Trophoblast cell (in vitro differentiated cells and primary cell): ENCODE measurements at regions not wholly inside any gene's neighbourhood (a gene's known extent, or its start where the extent isn't known, plus 50 kb on each side); places are given as distances from the start of the nearest gene placed in this dataset.

ENCODE experiments used
- DNase-seq, 2 donors: peaks; one replicate each; pipeline ENCODE4 v3.0.0-alpha.2; 2016
- H2AFZ ChIP-seq: 2 replicates; pipeline ENCODE4 v1.6.1; 2013; ENCODE audit warnings: low read length, moderate library complexity, mild to moderate bottlenecking; ENCODE audit not compliant: insufficient read depth, poor library complexity
- H2AK5ac ChIP-seq: 2 replicates; pipeline ENCODE4 v1.6.1; 2013; ENCODE audit warnings: mild to moderate bottlenecking, low read length
- H2BK120ac ChIP-seq: 2 replicates; pipeline ENCODE4 v1.6.1; 2013; ENCODE audit warnings: low read length, mild to moderate bottlenecking, moderate library complexity; ENCODE audit not compliant: insufficient read depth, poor library complexity
- H2BK12ac ChIP-seq: 2 replicates; pipeline ENCODE4 v1.6.1; 2013; ENCODE audit warnings: mild to moderate bottlenecking, low read length, moderate library complexity
- H2BK5ac ChIP-seq: 2 replicates; pipeline ENCODE4 v1.6.1; 2013; ENCODE audit warnings: low read length, low read depth, moderate library complexity, mild to moderate bottlenecking; ENCODE audit not compliant: poor library complexity
- H3K14ac ChIP-seq: 2 replicates; pipeline ENCODE4 v1.6.1; 2013; ENCODE audit warnings: mild to moderate bottlenecking, low read length
- H3K18ac ChIP-seq: 2 replicates; pipeline ENCODE4 v1.6.1; 2013; ENCODE audit warnings: mild to moderate bottlenecking, low read length
- H3K23ac ChIP-seq: 2 replicates; pipeline ENCODE4 v1.6.1; 2013; ENCODE audit warnings: low read length
- H3K27ac ChIP-seq: 2 replicates; pipeline ENCODE4 v1.5.1; 2013; ENCODE audit warnings: low read depth, mild to moderate bottlenecking, inconsistent platforms, low read length, moderate library complexity
- H3K27me3 ChIP-seq: 2 replicates; pipeline ENCODE4 v1.6.1; 2013; ENCODE audit warnings: inconsistent platforms, mild to moderate bottlenecking, low read length, moderate library complexity; ENCODE audit not compliant: insufficient read depth
- H3K36me3 ChIP-seq, 2 experiments: 1 replicate in 1 of 2; 2 replicates in 1 of 2; pipeline ENCODE4 v1.6.1; 2013; ENCODE audit warnings: low read length in 2 of 2, mild to moderate bottlenecking in 2 of 2, moderate library complexity in 1 of 2; ENCODE audit not compliant: insufficient read depth in 2 of 2, control insufficient read depth in 1 of 2
- H3K4ac ChIP-seq: 2 replicates; pipeline ENCODE4 v1.6.1; 2013; ENCODE audit warnings: low read depth, mild to moderate bottlenecking, low read length, moderate library complexity
- H3K4me1 ChIP-seq, 2 experiments: 1 replicate in 1 of 2; 2 replicates in 1 of 2; pipeline ENCODE4 v1.6.1; 2013; ENCODE audit warnings: low read length in 2 of 2, mild to moderate bottlenecking in 2 of 2, moderate library complexity in 1 of 2; ENCODE audit not compliant: insufficient read depth in 2 of 2, control insufficient read depth in 1 of 2
- H3K4me2 ChIP-seq: 2 replicates; pipeline ENCODE4 v1.6.1; 2013; ENCODE audit warnings: inconsistent platforms, mild to moderate bottlenecking, low read length, moderate library complexity
- H3K4me3 ChIP-seq: 2 replicates; pipeline ENCODE4 v1.5.1; 2013; ENCODE audit warnings: mild to moderate bottlenecking, low read depth, low read length, inconsistent platforms
- H3K79me1 ChIP-seq: one replicate; pipeline ENCODE4 v1.6.1; 2013; ENCODE audit warnings: low read length
- H3K79me2 ChIP-seq: 2 replicates; pipeline ENCODE4 v1.6.1; 2013; ENCODE audit warnings: low read length, mild to moderate bottlenecking; ENCODE audit not compliant: control insufficient read depth, insufficient read depth, poor library complexity
- H3K9ac ChIP-seq: 2 replicates; pipeline ENCODE4 v1.6.1; 2013; ENCODE audit warnings: mild to moderate bottlenecking, low read length
- H3K9me3 ChIP-seq: 2 replicates; pipeline ENCODE4 v1.6.1; 2013; ENCODE audit warnings: low read depth, mild to moderate bottlenecking, control low read depth, inconsistent platforms, low read length; ENCODE audit not compliant: insufficient read depth
- H4K12ac ChIP-seq: 2 replicates; pipeline ENCODE4 v1.6.1; 2013; ENCODE audit warnings: low read depth, mild to moderate bottlenecking, low read length, moderate library complexity
- H4K8ac ChIP-seq: 2 replicates; pipeline ENCODE4 v1.6.1; 2013; ENCODE audit warnings: low read depth, mild to moderate bottlenecking, low read length, moderate library complexity
- H4K91ac ChIP-seq: one replicate; pipeline ENCODE4 v1.6.1; 2013; ENCODE audit warnings: low read depth, mild to moderate bottlenecking, low read length, moderate library complexity
- WGBS: extraction: QIAGEN DNeasy Blood & Tissue Kit; methylation state at CpG from one replicate; pipeline ENCODE4 v1.1.7; 2013; ENCODE audit warnings: missing lambda C conversion rate; ENCODE audit not compliant: insufficient read length, insufficient coverage; ENCODE audit errors: extremely low coverage; 5-methylcytosine and 5-hydroxymethylcytosine counted together

DNA sequence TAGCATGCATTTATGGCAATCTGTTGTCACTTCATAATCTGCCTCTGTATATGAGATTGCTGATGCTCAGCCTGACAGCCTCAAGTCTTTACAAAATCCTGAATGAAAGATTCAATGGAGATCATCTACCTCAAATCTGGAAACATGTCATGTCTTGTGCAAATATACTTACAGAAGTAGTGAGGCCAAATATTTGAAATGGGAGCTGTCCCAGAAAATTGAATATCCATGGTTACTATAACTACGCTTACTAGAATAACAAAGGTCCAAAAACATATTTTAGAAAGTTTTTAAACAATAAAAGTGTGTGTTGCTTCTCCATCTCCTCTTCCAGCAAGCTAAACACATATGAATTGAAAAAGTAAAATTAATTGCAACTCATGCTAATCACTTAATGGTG is 133.2 kb upstream of the DPH6 start:
- Histone ChIP-seq H2BK12ac (no peak overlapping the region), H3K4ac (no peak overlapping the region), H3K23ac (no peak overlapping the region), H3K27ac (no peak overlapping the region), H2BK5ac (no peak overlapping the region), H3K4me2 (no peak overlapping the region), H4K91ac (no peak overlapping the region), H3K4me1 (no peaks in the 10 kb centered on the region), H2AFZ (no peak overlapping the region), H3K9ac (no peak overlapping the region), H3K4me3 (no peak overlapping the region), H3K18ac (no peak overlapping the region), H2AK5ac (no peak overlapping the region), H3K79me1 (no peaks in the 10 kb centered on the region), H3K9me3 (no peaks in the 10 kb centered on the region), H3K27me3 (no peaks in the 10 kb centered on the region), H3K14ac (no peak overlapping the region), H3K79me2 (no peaks in the 10 kb centered on the region), H3K36me3 (no peaks in the 10 kb centered on the region), H4K8ac (no peak overlapping the region), H4K12ac (no peak overlapping the region), H2BK120ac (no peak overlapping the region)
- no CpG with 5 or more reads among the region's 1 CpG for WGBS
- DNase-seq: no peak

DNA sequence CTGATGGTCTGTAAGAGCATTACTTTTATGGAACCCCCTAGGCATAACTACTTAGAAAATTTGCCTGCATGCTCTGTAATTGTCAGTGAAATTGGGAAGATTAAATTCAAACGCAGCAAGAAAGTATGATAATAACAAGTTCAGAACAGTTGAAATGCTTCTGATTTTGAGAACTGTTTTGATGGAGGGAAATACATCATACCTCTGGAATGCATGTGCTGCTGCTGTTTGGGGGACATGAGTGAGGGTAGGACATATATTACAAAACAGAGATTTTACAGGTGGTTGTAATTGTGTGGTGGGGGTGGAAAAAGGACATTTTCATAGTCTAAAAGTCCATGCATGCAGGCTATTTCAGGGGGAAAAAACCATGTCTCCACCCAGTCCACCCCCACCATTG is 135.0 kb upstream of the DPH6 start:
- H3K9me3 ChIP-seq: no peaks in the 10 kb centered on the region
- H3K4ac ChIP-seq: no peak overlapping the region
- H3K79me1 ChIP-seq: no peaks in the 10 kb centered on the region
- H4K91ac ChIP-seq: no peak overlapping the region
- no peak overlapping the region for H3K18ac ChIP-seq
- no peak overlapping the region for H2BK5ac ChIP-seq
- H3K27me3 ChIP-seq: no peaks in the 10 kb centered on the region
- H3K79me2 ChIP-seq: no peaks in the 10 kb centered on the region
- H3K4me3 ChIP-seq: no peak overlapping the region
- DNase-seq: peak in 1 of 2 donors; percentile 12
- H3K4me1 ChIP-seq: no peaks in the 10 kb centered on the region
- H3K27ac ChIP-seq: no peak overlapping the region
- no peak overlapping the region for H4K8ac ChIP-seq
- no peak overlapping the region for H4K12ac ChIP-seq
- H3K36me3 ChIP-seq: no peaks in the 10 kb centered on the region
- H3K23ac ChIP-seq: no peak overlapping the region
- WGBS: no CpG with 5 or more reads among the region's 1 CpG
- no peak overlapping the region for H3K4me2 ChIP-seq
- no peak overlapping the region for H2AFZ ChIP-seq
- H2BK12ac ChIP-seq: no peak overlapping the region
- H2BK120ac ChIP-seq: no peak overlapping the region
- H3K9ac ChIP-seq: no peak overlapping the region
- no peak overlapping the region for H2AK5ac ChIP-seq
- no peak overlapping the region for H3K14ac ChIP-seq

DNA sequence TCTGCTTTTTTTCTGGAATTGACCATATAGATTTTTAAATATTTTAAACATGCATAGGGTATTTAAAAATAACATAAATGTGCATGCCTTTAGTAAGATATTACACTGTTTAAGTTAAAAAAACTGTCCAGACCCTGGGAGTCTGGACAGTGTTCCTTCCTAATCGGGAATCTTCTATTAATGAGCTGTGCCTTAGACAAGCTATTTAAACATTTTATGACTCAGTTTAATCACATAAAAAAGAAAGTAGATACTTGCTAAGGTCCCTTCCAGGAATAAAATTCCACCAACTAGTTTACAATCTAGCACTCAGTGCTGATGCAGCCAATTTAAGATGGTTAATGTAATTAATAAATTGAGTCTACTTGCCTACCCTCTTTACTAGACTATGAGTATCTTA is 140.4 kb upstream of the DPH6 start:
- WGBS: no CpG with 5 or more reads among the region's 1 CpG
- H3K27ac ChIP-seq: no peak overlapping the region
- no peak overlapping the region for H2AFZ ChIP-seq
- no peak overlapping the region for H3K14ac ChIP-seq
- H3K23ac ChIP-seq: no peak overlapping the region
- no peak overlapping the region for H3K4me3 ChIP-seq
- no peak overlapping the region for H3K9ac ChIP-seq
- no peak overlapping the region for H3K4me2 ChIP-seq
- H3K36me3 ChIP-seq: no peaks in the 10 kb centered on the region
- H2BK12ac ChIP-seq: no peak overlapping the region
- no peak overlapping the region for H3K18ac ChIP-seq
- H4K12ac ChIP-seq: no peak overlapping the region
- no peak overlapping the region for H2AK5ac ChIP-seq
- peaks cover 4% of the 10 kb centered on the region in 2 experiments for H3K4me1 ChIP-seq
- no peaks in the 10 kb centered on the region for H3K27me3 ChIP-seq
- no peak overlapping the region for H2BK5ac ChIP-seq
- H4K8ac ChIP-seq: no peak overlapping the region
- no peak overlapping the region for H4K91ac ChIP-seq
- no peaks in the 10 kb centered on the region for H3K9me3 ChIP-seq
- no peaks in the 10 kb centered on the region for H3K79me1 ChIP-seq
- no peaks in the 10 kb centered on the region for H3K79me2 ChIP-seq
- no peak overlapping the region for H3K4ac ChIP-seq
- no peak overlapping the region for H2BK120ac ChIP-seq
- no peak for DNase-seq

DNA sequence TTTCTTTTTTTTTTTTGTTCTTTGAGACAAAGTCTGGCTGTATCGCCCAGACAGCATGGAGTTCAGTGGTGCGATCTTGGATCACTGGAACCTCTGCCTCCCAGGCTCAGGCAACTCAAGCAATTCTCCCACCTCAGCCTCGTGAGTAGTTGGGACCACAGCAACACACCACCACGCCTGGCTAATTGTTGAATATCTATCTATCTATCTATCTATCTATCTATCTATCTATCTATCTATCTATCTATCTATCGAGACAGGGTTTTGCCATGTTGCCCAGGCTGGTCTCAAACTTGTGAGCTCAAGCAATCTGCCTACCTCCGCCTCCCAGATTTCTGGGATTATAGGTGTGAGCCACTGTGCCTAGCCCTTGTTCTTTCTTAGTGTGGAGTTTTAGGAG is 143.3 kb upstream of the DPH6 start:
- H3K79me2 ChIP-seq: no peaks in the 10 kb centered on the region
- no peaks in the 10 kb centered on the region for H3K36me3 ChIP-seq
- no peak overlapping the region for H3K4me3 ChIP-seq
- no peak overlapping the region for H3K23ac ChIP-seq
- H3K79me1 ChIP-seq: no peaks in the 10 kb centered on the region
- no peak for DNase-seq
- H3K4me1 ChIP-seq: peaks cover 4% of the 10 kb centered on the region in 2 experiments
- WGBS: no CpG with 5 or more reads among the region's 6 CpGs
- no peak overlapping the region for H2BK120ac ChIP-seq
- H2BK12ac ChIP-seq: no peak overlapping the region
- H3K4ac ChIP-seq: no peak overlapping the region
- H3K4me2 ChIP-seq: no peak overlapping the region
- H3K9ac ChIP-seq: no peak overlapping the region
- H2AFZ ChIP-seq: no peak overlapping the region
- no peak overlapping the region for H3K18ac ChIP-seq
- H2BK5ac ChIP-seq: no peak overlapping the region
- no peak overlapping the region for H3K14ac ChIP-seq
- H4K12ac ChIP-seq: no peak overlapping the region
- H2AK5ac ChIP-seq: no peak overlapping the region
- no peak overlapping the region for H4K91ac ChIP-seq
- no peaks in the 10 kb centered on the region for H3K27me3 ChIP-seq
- H4K8ac ChIP-seq: no peak overlapping the region
- H3K27ac ChIP-seq: no peak overlapping the region
- no peaks in the 10 kb centered on the region for H3K9me3 ChIP-seq
